Hepatocyte (in vitro differentiated cells): ENCODE measurements at regions not wholly inside any gene's neighbourhood (a gene's known extent, or its start where the extent isn't known, plus 50 kb on each side); places are given as distances from the start of the nearest gene placed in this dataset.

Experiments
- DNase-seq: peaks from one replicate; pipeline ENCODE4 v3.0.0-alpha.2; 2016; ENCODE audit warnings: low spot score
- H2AFZ ChIP-seq: fragments of 200-600 bp; sonication (generic); 2 replicates; pipeline ENCODE4 v1.6.0; 2016; ENCODE audit warnings: antibody characterized with exemption, mild to moderate bottlenecking
- H3K27ac ChIP-seq: fragments of 200-600 bp; sonication (generic); 2 replicates; pipeline ENCODE4 v1.5.1; 2016; ENCODE audit warnings: mild to moderate bottlenecking
- H3K27me3 ChIP-seq: fragments of 200-600 bp; sonication (generic); 2 replicates; pipeline ENCODE4 v1.6.1; 2016
- H3K36me3 ChIP-seq: fragments of 200-600 bp; sonication (generic); replicated peaks from 2 replicates; pipeline ENCODE4 v1.5.1; 2016; ENCODE audit warnings: low read depth; ENCODE audit not compliant: insufficient read depth
- H3K4me1 ChIP-seq: fragments of 200-600 bp; sonication (generic); 2 replicates; pipeline ENCODE4 v1.5.1; 2016; ENCODE audit warnings: mild to moderate bottlenecking, moderate library complexity; ENCODE audit not compliant: insufficient read depth
- H3K4me2 ChIP-seq: fragments of 200-600 bp; sonication (generic); 2 replicates; pipeline ENCODE4 v1.6.0; 2016
- H3K4me3 ChIP-seq: fragments of 200-600 bp; sonication (generic); 2 replicates; pipeline ENCODE4 v1.5.1; 2016; ENCODE audit warnings: mild to moderate bottlenecking
- H3K79me2 ChIP-seq: fragments of 200-600 bp; sonication (generic); 2 replicates; pipeline ENCODE4 v1.6.0; 2017; ENCODE audit warnings: mild to moderate bottlenecking
- H3K9me2 ChIP-seq: fragments of 200-600 bp; sonication (generic); replicated peaks from 2 replicates; pipeline ENCODE4 v1.6.0; 2017; ENCODE audit warnings: mild to moderate bottlenecking; ENCODE audit not compliant: insufficient read depth
- H3K9me3 ChIP-seq: fragments of 200-600 bp; sonication (generic); 2 replicates; pipeline ENCODE4 v1.5.1; 2016; ENCODE audit warnings: low read depth, mild to moderate bottlenecking
- H4K20me1 ChIP-seq: fragments of 200-600 bp; sonication (generic); 2 replicates; pipeline ENCODE4 v1.6.0; 2016; ENCODE audit warnings: mild to moderate bottlenecking; ENCODE audit not compliant: insufficient read depth, poor library complexity, severe bottlenecking
- EZH2 ChIP-seq: fragments of 200-600 bp; sonication (generic); IDR thresholded peaks from 2 replicates; pipeline ENCODE4 v1.6.1; 2016; ENCODE audit warnings: antibody characterized with exemption, mild to moderate bottlenecking, borderline replicate concordance
- EZH2phosphoT487 ChIP-seq: fragments of 200-600 bp; sonication (generic); IDR thresholded peaks from one replicate; pipeline ENCODE4 v1.6.1; 2018; ENCODE audit warnings: antibody characterized with exemption, mild to moderate bottlenecking, low read depth, moderate library complexity; ENCODE audit not compliant: unreplicated experiment, severe bottlenecking
- WGBS: methylation state at CpG from one replicate; pipeline ENCODE4 v1.1.6; 2016; ENCODE audit warnings: low lambda C conversion rate; ENCODE audit errors: missing lambda C conversion rate; 5-methylcytosine and 5-hydroxymethylcytosine counted together
- TF ChIP-seq, protein P1 (sequence below): fragments of 200-600 bp; sonication (generic); IDR thresholded peaks from 2 replicates; pipeline ENCODE4 v1.5.1; 2016; ENCODE audit warnings: antibody characterized with exemption, mild to moderate bottlenecking; ENCODE audit not compliant: poor library complexity

DNA sequence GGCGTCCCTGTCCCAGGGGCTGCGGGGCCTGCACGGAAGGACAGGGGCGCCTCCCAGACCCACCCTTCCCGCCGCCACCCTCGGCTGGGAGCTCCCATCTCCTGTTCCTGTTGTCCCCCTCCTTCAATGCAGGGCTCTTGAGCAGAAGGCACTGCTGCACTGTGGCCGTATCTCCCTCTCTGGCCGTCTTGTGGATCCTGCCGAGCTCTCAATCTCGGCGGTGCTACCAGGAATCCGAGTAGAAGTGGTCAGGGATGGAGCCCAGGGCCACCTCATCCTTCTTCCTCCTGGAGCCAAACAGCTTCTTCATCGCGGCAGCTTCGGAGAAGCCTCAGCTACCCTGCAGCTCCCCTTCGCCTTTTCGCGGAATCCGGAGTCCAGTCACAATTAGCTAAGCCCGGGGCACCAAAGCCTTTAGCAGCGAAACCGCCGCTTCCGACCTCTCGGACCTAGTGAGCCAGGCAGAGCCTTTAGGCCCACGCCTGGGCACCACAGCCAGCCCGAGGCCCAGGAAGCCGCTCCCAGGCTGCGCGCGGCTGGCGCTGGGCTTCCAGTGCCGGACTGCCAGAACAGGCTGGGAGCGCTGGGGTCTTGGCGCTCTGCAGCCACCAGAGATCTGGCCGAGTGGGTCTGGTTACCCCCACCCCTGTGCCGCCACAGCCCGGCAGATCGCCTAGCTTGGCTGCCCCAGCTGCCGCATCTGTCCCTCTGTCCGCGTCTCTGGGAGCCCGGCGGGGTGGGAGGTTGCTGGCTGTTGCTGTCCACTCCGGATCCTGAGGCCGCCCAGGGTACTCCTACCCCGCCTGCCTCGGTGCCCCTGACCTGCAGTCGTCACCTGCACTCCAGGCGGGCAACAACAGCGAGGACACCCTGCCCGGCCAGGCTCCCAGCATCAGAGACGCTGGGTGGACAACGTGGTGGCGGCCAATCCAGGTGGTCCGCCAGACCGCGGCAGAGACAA is 69.1 kb downstream of the ASCL4 start:
- WGBS = 4% methylated on average over 58 of the region's 59 CpGs
- H3K9me2 ChIP-seq = no peaks in the 10 kb centered on the region
- H3K4me2 ChIP-seq = peak overlapping the region; percentile 96
- peaks cover 75% of the 10 kb centered on the region for H3K27me3 ChIP-seq
- TF ChIP-seq EZH2phosphoT487 (peak; percentile 22), EZH2 (peak; percentile 72)
- TF ChIP-seq, protein P1, sequence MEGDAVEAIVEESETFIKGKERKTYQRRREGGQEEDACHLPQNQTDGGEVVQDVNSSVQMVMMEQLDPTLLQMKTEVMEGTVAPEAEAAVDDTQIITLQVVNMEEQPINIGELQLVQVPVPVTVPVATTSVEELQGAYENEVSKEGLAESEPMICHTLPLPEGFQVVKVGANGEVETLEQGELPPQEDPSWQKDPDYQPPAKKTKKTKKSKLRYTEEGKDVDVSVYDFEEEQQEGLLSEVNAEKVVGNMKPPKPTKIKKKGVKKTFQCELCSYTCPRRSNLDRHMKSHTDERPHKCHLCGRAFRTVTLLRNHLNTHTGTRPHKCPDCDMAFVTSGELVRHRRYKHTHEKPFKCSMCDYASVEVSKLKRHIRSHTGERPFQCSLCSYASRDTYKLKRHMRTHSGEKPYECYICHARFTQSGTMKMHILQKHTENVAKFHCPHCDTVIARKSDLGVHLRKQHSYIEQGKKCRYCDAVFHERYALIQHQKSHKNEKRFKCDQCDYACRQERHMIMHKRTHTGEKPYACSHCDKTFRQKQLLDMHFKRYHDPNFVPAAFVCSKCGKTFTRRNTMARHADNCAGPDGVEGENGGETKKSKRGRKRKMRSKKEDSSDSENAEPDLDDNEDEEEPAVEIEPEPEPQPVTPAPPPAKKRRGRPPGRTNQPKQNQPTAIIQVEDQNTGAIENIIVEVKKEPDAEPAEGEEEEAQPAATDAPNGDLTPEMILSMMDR = no peak
- no peak overlapping the region for H3K27ac ChIP-seq
- no peaks in the 10 kb centered on the region for H3K9me3 ChIP-seq
- H2AFZ ChIP-seq = peak overlapping the region; percentile 83
- peak; percentile 23 for DNase-seq
- H4K20me1 ChIP-seq = no peaks in the 10 kb centered on the region
- H3K4me3 ChIP-seq = peak overlapping the region; percentile 33
- peaks cover 15% of the 10 kb centered on the region for H3K4me1 ChIP-seq
- no peaks in the 10 kb centered on the region for H3K36me3 ChIP-seq
- H3K79me2 ChIP-seq = no peaks in the 10 kb centered on the region

DNA sequence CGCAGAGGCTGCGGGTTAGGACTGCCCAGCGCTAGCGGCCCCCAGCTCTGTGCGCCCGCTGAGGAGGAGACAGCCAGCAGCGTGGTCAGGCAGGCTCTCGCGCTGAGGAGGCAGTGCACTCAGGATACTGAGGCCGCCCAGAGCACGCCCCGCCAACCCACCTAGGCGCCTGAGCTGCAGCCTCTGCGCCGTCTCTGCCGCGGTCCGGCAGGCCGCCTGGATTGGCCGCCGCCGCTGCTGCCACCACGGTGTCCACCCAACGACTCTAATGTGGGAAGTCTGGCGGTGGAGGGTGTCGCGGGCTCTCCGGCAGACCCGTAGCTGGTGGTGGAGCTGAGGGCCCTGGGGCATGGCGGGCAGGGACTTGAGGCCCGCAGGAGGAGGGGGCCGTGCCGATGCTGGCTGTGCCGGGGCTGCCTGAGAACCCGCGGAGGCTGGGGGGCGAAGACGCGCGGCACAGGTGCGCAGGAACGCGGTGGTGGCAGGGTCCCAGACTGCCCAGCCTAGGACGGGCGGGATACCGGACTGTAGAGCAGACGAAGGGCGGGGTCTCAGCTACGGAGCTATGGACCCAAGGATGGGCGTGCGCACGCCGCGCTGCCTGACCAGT is 69.9 kb downstream of the ASCL4 start:
- Histone ChIP-seq H3K9me2 (no peaks in the 10 kb centered on the region), H3K27ac (no peak overlapping the region), H4K20me1 (no peaks in the 10 kb centered on the region), H3K4me1 (peaks cover 15% of the 10 kb centered on the region), H3K4me2 (peak overlapping the region; percentile 96), H3K27me3 (peaks cover 78% of the 10 kb centered on the region), H2AFZ (peak overlapping the region; percentile 83), H3K79me2 (no peaks in the 10 kb centered on the region), H3K36me3 (no peaks in the 10 kb centered on the region), H3K4me3 (peak overlapping the region; percentile 33), H3K9me3 (no peaks in the 10 kb centered on the region)
- TF ChIP-seq EZH2phosphoT487 (no peak), EZH2 (no peak)
- TF ChIP-seq, protein P1 = no peak
- DNase-seq = peak; percentile 29
- WGBS = 2% methylated on average over 51 of the region's 54 CpGs

DNA sequence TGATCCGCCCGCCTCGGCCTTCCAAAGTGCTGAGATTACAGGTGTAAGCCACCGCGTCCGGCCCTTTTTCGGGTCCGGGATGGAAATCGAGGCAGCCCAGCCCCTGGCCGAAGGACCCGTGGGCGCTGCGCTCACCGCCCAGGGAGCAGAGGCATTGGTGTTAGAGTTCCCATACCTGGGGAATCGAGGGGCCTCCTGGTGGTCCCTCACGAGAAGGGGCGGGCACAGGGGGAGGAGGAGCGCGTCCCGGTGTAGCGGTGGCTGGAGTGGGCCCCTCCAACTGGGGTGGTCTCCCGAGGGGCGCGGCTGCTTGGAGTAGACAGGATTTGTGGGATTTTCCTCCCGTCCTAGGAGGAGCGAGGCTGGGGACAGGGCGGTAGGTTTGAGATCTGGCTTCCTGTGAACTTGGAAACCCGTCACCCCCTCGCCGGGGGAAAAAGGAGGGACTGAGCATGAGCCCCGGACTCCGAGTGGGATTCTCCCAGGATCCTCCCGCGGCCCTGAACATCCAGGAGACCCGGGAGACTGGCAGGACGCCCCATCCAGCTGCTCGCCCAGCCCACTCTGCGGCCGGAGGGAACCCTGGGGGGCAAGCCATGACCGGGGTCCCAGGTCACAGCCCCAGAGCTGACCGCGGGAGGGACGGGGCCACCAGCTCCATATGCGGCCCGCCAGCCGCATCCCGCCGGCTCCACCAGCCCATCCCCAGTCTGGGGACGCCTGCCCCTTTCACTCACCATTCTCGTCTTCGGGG is 70.9 kb downstream of the ASCL4 start:
- TF ChIP-seq EZH2phosphoT487 (no peak), EZH2 (no peak)
- TF ChIP-seq, protein P1 = no peak
- H3K27me3 ChIP-seq = peaks cover 72% of the 10 kb centered on the region
- no peaks in the 10 kb centered on the region for H4K20me1 ChIP-seq
- no peak for DNase-seq
- H2AFZ ChIP-seq = no peak overlapping the region
- H3K4me2 ChIP-seq = peak overlapping the region; percentile 96
- H3K9me3 ChIP-seq = no peaks in the 10 kb centered on the region
- WGBS = 68% methylated on average over 47 of the region's 51 CpGs
- H3K36me3 ChIP-seq = no peaks in the 10 kb centered on the region
- H3K4me1 ChIP-seq = peaks cover 15% of the 10 kb centered on the region
- H3K9me2 ChIP-seq = no peaks in the 10 kb centered on the region
- H3K27ac ChIP-seq = no peak overlapping the region
- H3K79me2 ChIP-seq = no peaks in the 10 kb centered on the region
- no peak overlapping the region for H3K4me3 ChIP-seq
